CD14-positive monocyte (primary cell): ENCODE measurements at regions not wholly inside any gene's neighbourhood (a gene's known extent, or its start where the extent isn't known, plus 50 kb on each side); places are given as distances from the start of the nearest gene placed in this dataset.
A peak's percentile ranks its signal among the peaks of the same experiment; 100 is the strongest.

ENCODE experiments used
- DNase-seq, 3 donors: peaks; one replicate each; pipeline ENCODE4 v3.0.0-alpha.2; 2011 to 2022
- H2AFZ ChIP-seq: 2 replicates; pipeline ENCODE4 v1.6.0; 2012; ENCODE audit warnings: mild to moderate bottlenecking, low read depth, low read length, inconsistent platforms; ENCODE audit not compliant: insufficient read depth, poor library complexity, severe bottlenecking
- H3K27ac ChIP-seq, 2 donors: 1 replicate in 1 of 2; 2 replicates in 1 of 2; pipeline ENCODE4 v1.5.1; 2012 to 2013; ENCODE audit warnings: low read length in 2 of 2, control low read depth in 1 of 2, inconsistent platforms in 1 of 2, low read depth in 1 of 2, mild to moderate bottlenecking in 1 of 2
- H3K27me3 ChIP-seq, 2 donors: one replicate each; pipeline versions ENCODE4 v1.6.0 to v1.6.1; 2011 to 2013; ENCODE audit warnings: low read length in 2 of 2; ENCODE audit not compliant: control insufficient read depth in 2 of 2, insufficient read depth in 2 of 2
- H3K36me3 ChIP-seq, 2 donors: replicated peaks in 1 of 2; 1 replicate in 1 of 2; 2 replicates in 1 of 2; pipeline versions ENCODE4 v1.5.1 to v1.6.1; 2012 to 2013; ENCODE audit warnings: low read length in 2 of 2, control low read depth in 1 of 2, inconsistent platforms in 1 of 2, mild to moderate bottlenecking in 1 of 2; ENCODE audit not compliant: insufficient read depth in 2 of 2, control insufficient read depth in 1 of 2
- H3K4me1 ChIP-seq, 2 donors: 1 replicate in 1 of 2; 2 replicates in 1 of 2; pipeline versions ENCODE4 v1.5.1 to v1.6.1; 2012 to 2013; ENCODE audit warnings: low read length in 2 of 2, control low read depth in 1 of 2, inconsistent platforms in 1 of 2, mild to moderate bottlenecking in 1 of 2, moderate library complexity in 1 of 2; ENCODE audit not compliant: insufficient read depth in 2 of 2, control insufficient read depth in 1 of 2
- H3K4me2 ChIP-seq: replicated peaks from 2 replicates; pipeline ENCODE3; 2012; ENCODE audit warnings: low read length, moderate library complexity, mild to moderate bottlenecking; ENCODE audit not compliant: poor library complexity, severe bottlenecking; ENCODE audit errors: extremely low read depth
- H3K4me3 ChIP-seq, 3 experiments: fragments of 200-600 bp in 1 of 3; sonication (generic) in 1 of 3; replicated peaks in 1 of 3; 1 replicate in 2 of 3; 2 replicates in 1 of 3; pipeline ENCODE4 v1.5.1; 2011 to 2013; ENCODE audit warnings: low read length in 3 of 3, mild to moderate bottlenecking in 3 of 3, control low read depth in 2 of 3, low read depth in 2 of 3, inconsistent platforms in 1 of 3, moderate library complexity in 1 of 3
- H3K79me2 ChIP-seq: 2 replicates; pipeline ENCODE4 v1.6.0; 2012; ENCODE audit warnings: mild to moderate bottlenecking, control low read depth, inconsistent platforms, low read length, moderate library complexity; ENCODE audit not compliant: insufficient read depth
- H3K9ac ChIP-seq: 2 replicates; pipeline ENCODE4 v1.6.0; 2017; ENCODE audit warnings: low read length, mild to moderate bottlenecking; ENCODE audit not compliant: insufficient read depth, poor library complexity, severe bottlenecking
- H3K9me3 ChIP-seq, 2 donors: replicated peaks in 1 of 2; 1 replicate in 1 of 2; 2 replicates in 1 of 2; pipeline versions ENCODE4 v1.5.1 to v1.6.1; 2012 to 2013; ENCODE audit warnings: low read length in 2 of 2, control low read depth in 1 of 2; ENCODE audit not compliant: control insufficient read depth in 1 of 2, insufficient read depth in 1 of 2
- H4K20me1 ChIP-seq: 2 replicates; pipeline ENCODE4 v1.6.0; 2012; ENCODE audit warnings: mild to moderate bottlenecking, low read length, control low read depth, moderate library complexity; ENCODE audit not compliant: insufficient read depth
- H3K27ac Mint-ChIP-seq, 7 donors: one replicate each; pipeline ENCODE4 v1.8.0; 2020; ENCODE audit warnings: mild to moderate bottlenecking in 7 of 7, mixed read lengths in 7 of 7, moderate library complexity in 6 of 7, inconsistent platforms in 2 of 7
- H3K27me3 Mint-ChIP-seq, 3 donors: one replicate each; pipeline ENCODE4 v1.8.0; 2021 to 2022; ENCODE audit warnings: low read depth in 3 of 3, mild to moderate bottlenecking in 3 of 3, mixed read lengths in 3 of 3, moderate library complexity in 3 of 3, inconsistent platforms in 1 of 3
- H3K36me3 Mint-ChIP-seq, 2 donors: one replicate each; pipeline ENCODE4 v1.8.0; 2020; ENCODE audit warnings: mixed read lengths in 2 of 2, inconsistent platforms in 1 of 2, mild to moderate bottlenecking in 1 of 2
- H3K4me1 Mint-ChIP-seq: one replicate; pipeline ENCODE4 v1.8.0; 2020; ENCODE audit warnings: mild to moderate bottlenecking, mixed read lengths
- H3K4me3 Mint-ChIP-seq, 2 donors: one replicate each; pipeline ENCODE4 v1.8.0; 2020; ENCODE audit warnings: mild to moderate bottlenecking in 2 of 2, mixed read lengths in 2 of 2, moderate library complexity in 1 of 2
- H3K9me3 Mint-ChIP-seq, 7 donors: one replicate each; pipeline ENCODE4 v1.8.0; 2020 to 2022; ENCODE audit warnings: mixed read lengths in 7 of 7, mild to moderate bottlenecking in 6 of 7, moderate library complexity in 6 of 7, inconsistent platforms in 2 of 7
- CTCF ChIP-seq: fragments of 200-600 bp; IDR thresholded peaks from one replicate; pipeline ENCODE4 v1.8.0; 2022; ENCODE audit warnings: antibody characterized with exemption, mild to moderate bottlenecking
- WGBS: methylation state at CpG from one replicate; pipeline ENCODE4 v1.1.5; 2013; ENCODE audit warnings: missing lambda C conversion rate; ENCODE audit not compliant: insufficient coverage; 5-methylcytosine and 5-hydroxymethylcytosine counted together
- intact Hi-C, 2 donors: fragments of 100-400 bp; cut with micrococcal nuclease; formaldehyde crosslinking; loops; one replicate each; pipeline versions ENCODE4 v1.15.0 to v1.15.1; 2023

GRCh38 chr15:93250950-93251349, 161.9 kb upstream of the RGMA start:
- H3K4me3 Mint-ChIP-seq, result no peak overlapping the region
- peak overlapping the region in 6 of 7 donors; percentile 17 to 91 (median 76) for H3K27ac Mint-ChIP-seq
- 94% methylated on average over 2 of the region's 8 CpGs for WGBS
- H3K4me2 ChIP-seq, result no peak overlapping the region
- no peak for DNase-seq
- H3K27me3 ChIP-seq, result no peaks in the 10 kb centered on the region
- peaks cover 0 to 2% (median 0%) of the 10 kb centered on the region in 7 donors for H3K9me3 Mint-ChIP-seq
- no peak overlapping the region for H3K4me3 ChIP-seq
- H3K36me3 Mint-ChIP-seq, result no peaks in the 10 kb centered on the region
- peaks cover 0 to 4% (median 0%) of the 10 kb centered on the region in 3 donors for H3K27me3 Mint-ChIP-seq
- no peak overlapping the region for H3K27ac ChIP-seq
- no peaks in the 10 kb centered on the region for H3K9me3 ChIP-seq
- peaks cover 82 to 87% of the 10 kb centered on the region in 2 donors for H3K4me1 ChIP-seq
- H3K79me2 ChIP-seq, result no peaks in the 10 kb centered on the region
- H3K4me1 Mint-ChIP-seq, result peaks cover 91% of the 10 kb centered on the region
- H4K20me1 ChIP-seq, result no peaks in the 10 kb centered on the region
- intact Hi-C loops, result no loop called here
- TF ChIP-seq CTCF, result no peak
- H2AFZ ChIP-seq, result no peak overlapping the region
- H3K9ac ChIP-seq, result no peak overlapping the region
- H3K36me3 ChIP-seq, result no peaks in the 10 kb centered on the region

GRCh38 chr15:93250209-93250608, 161.2 kb upstream of the RGMA start:
- Histone ChIP-seq H2AFZ (no peak overlapping the region), H3K4me3 (peak overlapping the region in 1 of 3 experiments; percentile 34), H3K36me3 (no peaks in the 10 kb centered on the region), H3K9ac (no peak overlapping the region), H4K20me1 (no peaks in the 10 kb centered on the region), H3K27me3 (no peaks in the 10 kb centered on the region), H3K79me2 (no peaks in the 10 kb centered on the region), H3K4me2 (peak overlapping the region; percentile 36), H3K9me3 (no peaks in the 10 kb centered on the region), H3K27ac (no peak overlapping the region), H3K4me1 (peaks cover 82 to 88% of the 10 kb centered on the region in 2 donors)
- peak; percentile 65 to 89 (median 84) for DNase-seq
- Mint-ChIP-seq H3K27ac (peak overlapping the region; percentile 61 to 95 (median 90)), H3K27me3 (peaks cover 0 to 7% (median 0%) of the 10 kb centered on the region in 3 donors), H3K4me3 (peak overlapping the region in 1 of 2 donors; percentile 23), H3K36me3 (no peaks in the 10 kb centered on the region), H3K4me1 (peaks cover 90% of the 10 kb centered on the region), H3K9me3 (peaks cover 0 to 2% (median 0%) of the 10 kb centered on the region in 7 donors)
- TF ChIP-seq CTCF, result no peak
- WGBS, result no CpG with 5 or more reads among the region's 2 CpGs
- intact Hi-C loops, result no loop called here
